NK-92 treated with Interleukin-12 subunit alpha and Interleukin-12 subunit beta, amount 100 ng/mL, for 24 hours (cell line): ENCODE measurements at regions not wholly inside any gene's neighbourhood (a gene's known extent, or its start where the extent isn't known, plus 50 kb on each side); places are given as distances from the start of the nearest gene placed in this dataset.

Source experiments
- DNase-seq: peaks from one replicate; lab custom pipeline; 2025; lab: John Stamatoyannopoulos, UW

GRCh38 chr2:59440491-59440890 lies 1113.0 kb downstream of the BCL11A start:
- no peak for DNase-seq

- no peak for DNase-seq
Observed at GRCh38 chr2:59435635-59436034, 1117.8 kb downstream of the BCL11A start.

- no peak for DNase-seq
Observed at GRCh38 chr2:59428940-59429339, 1124.5 kb downstream of the BCL11A start.

- DNase-seq: no peak
Observed at GRCh38 chr2:59427980-59428379, 1125.5 kb downstream of the BCL11A start.

GRCh38 chr2:59425247-59425646 lies 1128.2 kb downstream of the BCL11A start:
- DNase-seq: no peak

- DNase-seq: no peak
Observed at GRCh38 chr2:59413751-59414570, 1139.5 kb downstream of the BCL11A start.

- DNase-seq: no peak
Observed at GRCh38 chr2:59399126-59399525, 1154.3 kb downstream of the BCL11A start.

GRCh38 chr2:59398081-59398480 lies 1155.4 kb downstream of the BCL11A start:
- DNase-seq: no peak

GRCh38 chr2:59395119-59395518 lies 1154.0 kb upstream of the FANCL start:
- DNase-seq: no peak

- no peak for DNase-seq
Observed at GRCh38 chr2:59391896-59392295, 1150.8 kb upstream of the FANCL start.

GRCh38 chr2:59390581-59390980 lies 1149.5 kb upstream of the FANCL start:
- DNase-seq: no peak

GRCh38 chr2:59389240-59389639 lies 1148.1 kb upstream of the FANCL start:
- no peak for DNase-seq

GRCh38 chr2:59385971-59386370 lies 1144.8 kb upstream of the FANCL start:
- DNase-seq: no peak

GRCh38 chr2:59383473-59383872 lies 1142.3 kb upstream of the FANCL start:
- no peak for DNase-seq

GRCh38 chr2:59378127-59378526 lies 1137.0 kb upstream of the FANCL start:
- no peak for DNase-seq

- no peak for DNase-seq
Observed at GRCh38 chr2:59366288-59366687, 1125.2 kb upstream of the FANCL start.

- DNase-seq: no peak
Observed at GRCh38 chr2:59354498-59354897, 1113.4 kb upstream of the FANCL start.

GRCh38 chr2:59353306-59353921 lies 1112.3 kb upstream of the FANCL start:
- no peak for DNase-seq

- no peak for DNase-seq
Observed at GRCh38 chr2:59342166-59342565, 1101.0 kb upstream of the FANCL start.

- no peak for DNase-seq
Observed at GRCh38 chr2:59339837-59340207, 1098.7 kb upstream of the FANCL start.

- DNase-seq: no peak
Observed at GRCh38 chr2:59339121-59339836, 1098.2 kb upstream of the FANCL start.

- DNase-seq: no peak
Observed at GRCh38 chr2:59333007-59333406, 1091.9 kb upstream of the FANCL start.
